SK-N-SH (cell line): ENCODE measurements at regions not wholly inside any gene's neighbourhood (a gene's known extent, or its start where the extent isn't known, plus 50 kb on each side); places are given as distances from the start of the nearest gene placed in this dataset.

Source experiments
- CTCF ChIA-PET: fragments of 300-600, 350-600 bp; formaldehyde crosslinking; extraction: SDS; loops from one replicate; lab custom pipeline; 2021; lab: Yijun Ruan, JAX
- POLR2A ChIA-PET: fragments of 350-600 bp; sonication (Branson Sonifier 250); formaldehyde crosslinking; extraction: SDS; loops from one replicate; lab custom pipeline; 2020; ENCODE audit warnings: antibody characterized with exemption, inconsistent platforms; lab: Yijun Ruan, JAX
- DNase-seq: peaks from one replicate; pipeline ENCODE4 v3.0.0; 2012
- H2AFZ ChIP-seq: fragments of 200-600 bp; sonication (generic); 2 replicates; pipeline ENCODE4 v1.8.1; 2016; ENCODE audit warnings: antibody characterized with exemption, mild to moderate bottlenecking, low read depth
- H3F3A ChIP-seq: fragments of 200-600 bp; sonication (generic); replicated peaks from 2 replicates; pipeline ENCODE3; 2016; ENCODE audit warnings: antibody characterized with exemption, mild to moderate bottlenecking; ENCODE audit not compliant: insufficient read depth
- H3K27ac ChIP-seq, 2 experiments: fragments of 200-500 bp in 1 of 2; fragments of 200-600 bp in 1 of 2; sonication (Bioruptor generic) in 1 of 2; sonication (generic), shearing (Covaris generic) in 1 of 2; 2 replicates each; pipeline versions ENCODE4 v1.5.1 to v1.6.1; 2014 to 2016; ENCODE audit warnings: low read depth in 2 of 2, inconsistent platforms in 1 of 2, low read length in 1 of 2, mild to moderate bottlenecking in 1 of 2, mixed read lengths in 1 of 2
- H3K27me3 ChIP-seq: fragments of 200-600 bp; sonication (generic), shearing (Covaris generic); 2 replicates; pipeline ENCODE4 v1.6.1; 2016; ENCODE audit warnings: mixed run types; ENCODE audit not compliant: insufficient read depth
- H3K36me3 ChIP-seq, 2 experiments: fragments of 200-500 bp in 1 of 2; fragments of 200-600 bp in 1 of 2; sonication (Bioruptor generic) in 1 of 2; sonication (generic) in 1 of 2; replicated peaks in 1 of 2; 2 replicates each; pipeline versions ENCODE3 to v1.5.1; 2014 to 2016; ENCODE audit warnings: low read length in 1 of 2, mild to moderate bottlenecking in 1 of 2; ENCODE audit not compliant: insufficient read depth in 2 of 2, control insufficient read depth in 1 of 2
- H3K4me1 ChIP-seq, 2 experiments: fragments of 200-500 bp in 1 of 2; fragments of 200-600 bp in 1 of 2; sonication (Bioruptor generic) in 1 of 2; sonication (generic), shearing (Covaris generic) in 1 of 2; 2 replicates each; pipeline versions ENCODE4 v1.5.1 to v1.6.1; 2014 to 2016; ENCODE audit warnings: low read depth in 1 of 2, low read length in 1 of 2, mixed run types in 1 of 2; ENCODE audit not compliant: insufficient read depth in 2 of 2, control insufficient read depth in 1 of 2
- H3K4me2 ChIP-seq: fragments of 200-600 bp; sonication (generic), shearing (Covaris generic); 2 replicates; pipeline ENCODE4 v1.6.1; 2017; ENCODE audit warnings: mixed run types
- H3K4me3 ChIP-seq, 2 experiments: fragments of 200-500 bp in 1 of 2; fragments of 200-600 bp in 1 of 2; sonication (Bioruptor generic) in 1 of 2; sonication (generic), shearing (Covaris generic) in 1 of 2; 2 replicates each; pipeline versions ENCODE4 v1.5.1 to v1.8.1; 2014 to 2016; ENCODE audit warnings: low read depth in 2 of 2, inconsistent platforms in 1 of 2, low read length in 1 of 2, mild to moderate bottlenecking in 1 of 2, mixed read lengths in 1 of 2, moderate library complexity in 1 of 2
- H3K79me2 ChIP-seq: fragments of 200-600 bp; sonication (generic); 2 replicates; pipeline ENCODE4 v1.8.1; 2017; ENCODE audit warnings: mild to moderate bottlenecking; ENCODE audit not compliant: insufficient read depth
- H3K9ac ChIP-seq: fragments of 200-600 bp; sonication (generic); 2 replicates; pipeline ENCODE4 v1.6.1; 2017; ENCODE audit warnings: mixed run types
- H3K9me2 ChIP-seq: fragments of 200-600 bp; sonication (generic); 2 replicates; pipeline ENCODE4 v1.6.1; 2017; ENCODE audit warnings: mixed run types
- H3K9me3 ChIP-seq: fragments of 200-600 bp; sonication (generic); 2 replicates; pipeline ENCODE4 v1.6.1; 2017; ENCODE audit warnings: mixed run types, mild to moderate bottlenecking, moderate library complexity
- H4K20me1 ChIP-seq: fragments of 200-600 bp; sonication (generic); 2 replicates; pipeline ENCODE4 v1.6.1; 2017; ENCODE audit warnings: mild to moderate bottlenecking, mixed run types; ENCODE audit not compliant: insufficient read depth
- CHD2 ChIP-seq: fragments of 150-350 bp; IDR thresholded peaks from 2 replicates; pipeline ENCODE4 v1.6.1; 2018; ENCODE audit warnings: low read length; ENCODE audit not compliant: partially characterized antibody
- ELF1 ChIP-seq: IDR thresholded peaks from 2 replicates; pipeline ENCODE4 v1.4.0; 2012
- EP300 ChIP-seq, 2 experiments: IDR thresholded peaks; 2 replicates each; pipeline versions ENCODE4 v1.4.0 to v1.6.1; 2012; ENCODE audit warnings: borderline replicate concordance in 1 of 2, low read depth in 1 of 2, low read length in 1 of 2
- EZH2phosphoT487 ChIP-seq: fragments of 200-600 bp; sonication (generic); IDR thresholded peaks from 2 replicates; pipeline ENCODE4 v1.6.1; 2017; ENCODE audit warnings: low read depth, mixed run types, mild to moderate bottlenecking, antibody characterized with exemption, moderate library complexity, borderline replicate concordance
- GABPA ChIP-seq: IDR thresholded peaks from 2 replicates; pipeline ENCODE4 v1.4.0; 2012; ENCODE audit warnings: low read depth, mild to moderate bottlenecking
- MXI1 ChIP-seq: IDR thresholded peaks from 2 replicates; pipeline ENCODE4 v1.6.1; 2012; ENCODE audit warnings: mild to moderate bottlenecking, low read depth, low read length, improper control_type of control experiment
- NRF1 ChIP-seq: IDR thresholded peaks from 2 replicates; pipeline ENCODE4 v1.6.1; 2012; ENCODE audit warnings: low read depth, mild to moderate bottlenecking, low read length
- POLR2AphosphoS5 ChIP-seq: IDR thresholded peaks from 2 replicates; pipeline ENCODE4 v1.6.1; 2012; ENCODE audit warnings: low read depth, low read length
- RAD21 ChIP-seq: IDR thresholded peaks from 2 replicates; pipeline ENCODE4 v1.6.1; 2012; ENCODE audit warnings: mild to moderate bottlenecking, low read length
- RCOR1 ChIP-seq: fragments of 150-350 bp; IDR thresholded peaks from 2 replicates; pipeline ENCODE4 v1.6.1; 2017; ENCODE audit warnings: antibody characterized with exemption, low read length
- RFX5 ChIP-seq: IDR thresholded peaks from 2 replicates; pipeline ENCODE4 v1.6.1; 2012; ENCODE audit warnings: mild to moderate bottlenecking, improper control_type of control experiment, low read length
- SMC3 ChIP-seq: IDR thresholded peaks from 2 replicates; pipeline ENCODE4 v1.6.1; 2012; ENCODE audit warnings: low read depth, low read length, improper control_type of control experiment
- TEAD4 ChIP-seq: IDR thresholded peaks from 2 replicates; pipeline ENCODE4 v1.4.0; 2012; ENCODE audit warnings: mild to moderate bottlenecking, borderline replicate concordance; ENCODE audit not compliant: insufficient read depth
- YY1 ChIP-seq: IDR thresholded peaks from 2 replicates; pipeline ENCODE4 v1.4.0; 2012; ENCODE audit warnings: low read depth, mild to moderate bottlenecking
- WGBS: methylation state at CpG from one replicate; pipeline ENCODE4 v1.1.6; 2017; ENCODE audit warnings: low lambda C conversion rate; 5-methylcytosine and 5-hydroxymethylcytosine counted together
- TF ChIP-seq, protein P1 (sequence below): IDR thresholded peaks from 2 replicates; pipeline ENCODE4 v1.6.1; 2012; ENCODE audit warnings: mild to moderate bottlenecking, low read depth, low read length, moderate library complexity
- TF ChIP-seq, protein P2 (sequence below): fragments of 150-350 bp; IDR thresholded peaks from 2 replicates; pipeline ENCODE4 v1.6.1; 2017; ENCODE audit warnings: antibody characterized with exemption, low read length, low read depth, borderline replicate concordance
- TF ChIP-seq, protein P3 (sequence below): IDR thresholded peaks from 2 replicates; pipeline ENCODE4 v1.4.0; 2012; ENCODE audit warnings: low read depth, borderline replicate concordance
- TF ChIP-seq, protein P4 (sequence below): fragments of 200-600 bp; sonication (generic); IDR thresholded peaks from 2 replicates; pipeline ENCODE4 v1.6.1; 2017; ENCODE audit warnings: antibody characterized with exemption, mild to moderate bottlenecking, moderate library complexity
- TF ChIP-seq, protein P5 (sequence below): IDR thresholded peaks from 2 replicates; pipeline ENCODE4 v1.4.0; 2012; ENCODE audit warnings: low read depth

DNA sequence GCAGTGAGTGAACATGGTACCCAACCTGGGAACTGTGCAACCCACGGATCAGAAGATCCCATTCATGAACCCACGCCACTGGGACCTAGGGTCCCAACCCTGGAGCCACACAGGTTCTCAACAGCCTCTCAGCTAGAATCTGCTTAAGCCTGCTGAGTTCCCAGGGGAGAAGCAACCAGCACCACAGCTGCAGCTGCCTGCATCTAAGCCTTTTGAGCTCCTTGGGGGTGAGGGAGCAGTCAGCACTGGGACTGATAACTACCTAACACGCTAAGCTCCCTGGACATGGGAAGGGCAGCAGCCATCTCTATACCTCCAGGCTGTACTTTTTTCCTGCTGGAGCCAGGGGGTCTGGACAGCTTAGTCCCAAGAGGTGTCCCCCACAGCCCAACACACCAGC, 179.3 kb downstream of the IL15 start:
- H3K27me3 ChIP-seq = no peaks in the 10 kb centered on the region
- H3K9me3 ChIP-seq = no peaks in the 10 kb centered on the region
- H4K20me1 ChIP-seq = no peaks in the 10 kb centered on the region
- no peak overlapping the region for H3K9ac ChIP-seq
- no peak overlapping the region for H3K27ac ChIP-seq
- no peak overlapping the region for H3K4me2 ChIP-seq
- no peaks in the 10 kb centered on the region for H3K79me2 ChIP-seq
- H3F3A ChIP-seq = no peaks in the 10 kb centered on the region
- H2AFZ ChIP-seq = no peak overlapping the region
- DNase-seq = no peak
- H3K9me2 ChIP-seq = no peaks in the 10 kb centered on the region
- WGBS = no CpG with 5 or more reads among the region's 3 CpGs
- H3K36me3 ChIP-seq = no peaks in the 10 kb centered on the region
- TF ChIP-seq EZH2phosphoT487 = no peak
- TF ChIP-seq, protein P1, sequence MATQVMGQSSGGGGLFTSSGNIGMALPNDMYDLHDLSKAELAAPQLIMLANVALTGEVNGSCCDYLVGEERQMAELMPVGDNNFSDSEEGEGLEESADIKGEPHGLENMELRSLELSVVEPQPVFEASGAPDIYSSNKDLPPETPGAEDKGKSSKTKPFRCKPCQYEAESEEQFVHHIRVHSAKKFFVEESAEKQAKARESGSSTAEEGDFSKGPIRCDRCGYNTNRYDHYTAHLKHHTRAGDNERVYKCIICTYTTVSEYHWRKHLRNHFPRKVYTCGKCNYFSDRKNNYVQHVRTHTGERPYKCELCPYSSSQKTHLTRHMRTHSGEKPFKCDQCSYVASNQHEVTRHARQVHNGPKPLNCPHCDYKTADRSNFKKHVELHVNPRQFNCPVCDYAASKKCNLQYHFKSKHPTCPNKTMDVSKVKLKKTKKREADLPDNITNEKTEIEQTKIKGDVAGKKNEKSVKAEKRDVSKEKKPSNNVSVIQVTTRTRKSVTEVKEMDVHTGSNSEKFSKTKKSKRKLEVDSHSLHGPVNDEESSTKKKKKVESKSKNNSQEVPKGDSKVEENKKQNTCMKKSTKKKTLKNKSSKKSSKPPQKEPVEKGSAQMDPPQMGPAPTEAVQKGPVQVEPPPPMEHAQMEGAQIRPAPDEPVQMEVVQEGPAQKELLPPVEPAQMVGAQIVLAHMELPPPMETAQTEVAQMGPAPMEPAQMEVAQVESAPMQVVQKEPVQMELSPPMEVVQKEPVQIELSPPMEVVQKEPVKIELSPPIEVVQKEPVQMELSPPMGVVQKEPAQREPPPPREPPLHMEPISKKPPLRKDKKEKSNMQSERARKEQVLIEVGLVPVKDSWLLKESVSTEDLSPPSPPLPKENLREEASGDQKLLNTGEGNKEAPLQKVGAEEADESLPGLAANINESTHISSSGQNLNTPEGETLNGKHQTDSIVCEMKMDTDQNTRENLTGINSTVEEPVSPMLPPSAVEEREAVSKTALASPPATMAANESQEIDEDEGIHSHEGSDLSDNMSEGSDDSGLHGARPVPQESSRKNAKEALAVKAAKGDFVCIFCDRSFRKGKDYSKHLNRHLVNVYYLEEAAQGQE = no peak
- TF ChIP-seq, protein P2, sequence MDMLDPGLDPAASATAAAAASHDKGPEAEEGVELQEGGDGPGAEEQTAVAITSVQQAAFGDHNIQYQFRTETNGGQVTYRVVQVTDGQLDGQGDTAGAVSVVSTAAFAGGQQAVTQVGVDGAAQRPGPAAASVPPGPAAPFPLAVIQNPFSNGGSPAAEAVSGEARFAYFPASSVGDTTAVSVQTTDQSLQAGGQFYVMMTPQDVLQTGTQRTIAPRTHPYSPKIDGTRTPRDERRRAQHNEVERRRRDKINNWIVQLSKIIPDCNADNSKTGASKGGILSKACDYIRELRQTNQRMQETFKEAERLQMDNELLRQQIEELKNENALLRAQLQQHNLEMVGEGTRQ = no peak
- TF ChIP-seq SMC3 = no peak
- TF ChIP-seq MXI1 = no peak
- TF ChIP-seq, protein P3, sequence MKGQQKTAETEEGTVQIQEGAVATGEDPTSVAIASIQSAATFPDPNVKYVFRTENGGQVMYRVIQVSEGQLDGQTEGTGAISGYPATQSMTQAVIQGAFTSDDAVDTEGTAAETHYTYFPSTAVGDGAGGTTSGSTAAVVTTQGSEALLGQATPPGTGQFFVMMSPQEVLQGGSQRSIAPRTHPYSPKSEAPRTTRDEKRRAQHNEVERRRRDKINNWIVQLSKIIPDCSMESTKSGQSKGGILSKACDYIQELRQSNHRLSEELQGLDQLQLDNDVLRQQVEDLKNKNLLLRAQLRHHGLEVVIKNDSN = no peak
- no peak for TF ChIP-seq RAD21
- TF ChIP-seq TEAD4 = no peak
- no peak for TF ChIP-seq RFX5
- TF ChIP-seq RCOR1 = no peak
- TF ChIP-seq ELF1 = no peak
- TF ChIP-seq POLR2AphosphoS5 = no peak
- TF ChIP-seq, protein P4, sequence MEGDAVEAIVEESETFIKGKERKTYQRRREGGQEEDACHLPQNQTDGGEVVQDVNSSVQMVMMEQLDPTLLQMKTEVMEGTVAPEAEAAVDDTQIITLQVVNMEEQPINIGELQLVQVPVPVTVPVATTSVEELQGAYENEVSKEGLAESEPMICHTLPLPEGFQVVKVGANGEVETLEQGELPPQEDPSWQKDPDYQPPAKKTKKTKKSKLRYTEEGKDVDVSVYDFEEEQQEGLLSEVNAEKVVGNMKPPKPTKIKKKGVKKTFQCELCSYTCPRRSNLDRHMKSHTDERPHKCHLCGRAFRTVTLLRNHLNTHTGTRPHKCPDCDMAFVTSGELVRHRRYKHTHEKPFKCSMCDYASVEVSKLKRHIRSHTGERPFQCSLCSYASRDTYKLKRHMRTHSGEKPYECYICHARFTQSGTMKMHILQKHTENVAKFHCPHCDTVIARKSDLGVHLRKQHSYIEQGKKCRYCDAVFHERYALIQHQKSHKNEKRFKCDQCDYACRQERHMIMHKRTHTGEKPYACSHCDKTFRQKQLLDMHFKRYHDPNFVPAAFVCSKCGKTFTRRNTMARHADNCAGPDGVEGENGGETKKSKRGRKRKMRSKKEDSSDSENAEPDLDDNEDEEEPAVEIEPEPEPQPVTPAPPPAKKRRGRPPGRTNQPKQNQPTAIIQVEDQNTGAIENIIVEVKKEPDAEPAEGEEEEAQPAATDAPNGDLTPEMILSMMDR = no peak
- TF ChIP-seq NRF1 = no peak
- no peak for TF ChIP-seq GABPA
- TF ChIP-seq, protein P5, sequence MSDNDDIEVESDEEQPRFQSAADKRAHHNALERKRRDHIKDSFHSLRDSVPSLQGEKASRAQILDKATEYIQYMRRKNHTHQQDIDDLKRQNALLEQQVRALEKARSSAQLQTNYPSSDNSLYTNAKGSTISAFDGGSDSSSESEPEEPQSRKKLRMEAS = no peak
- no peak for TF ChIP-seq CHD2
- no peak for TF ChIP-seq YY1
- no peak for TF ChIP-seq EP300 (IDR thresholded peaks at IDR 0.05; ENCODE audit: borderline replicate concordance in 1 of 2, low read depth in 1 of 2, low read length in 1 of 2)
- H3K4me3 ChIP-seq = no peak overlapping the region
- H3K4me1 ChIP-seq = no peaks in the 10 kb centered on the region
- ChIA-PET POLR2A (no interaction called here), CTCF (no interaction called here)
